WTC11 (cell line): ENCODE measurements at regions not wholly inside any gene's neighbourhood (a gene's known extent, or its start where the extent isn't known, plus 50 kb on each side); places are given as distances from the start of the nearest gene placed in this dataset.

ENCODE experiments used
- CTCF ChIP-seq: fragments of 200-600 bp; IDR thresholded peaks from 2 replicates; pipeline ENCODE4 v1.8.0; 2022; ENCODE audit warnings: antibody characterized with exemption
- IRF1 ChIP-seq: sonication (generic); formaldehyde crosslinking; IDR thresholded peaks from 2 replicates; pipeline ENCODE4 v1.8.0; 2023; ENCODE audit warnings: missing genetic modification reagents
- JUN ChIP-seq: sonication (generic); formaldehyde crosslinking; IDR thresholded peaks from 2 replicates; pipeline ENCODE4 v1.8.0; 2023; ENCODE audit warnings: mild to moderate bottlenecking, missing genetic modification reagents
- SMAD3 ChIP-seq: sonication (generic); formaldehyde crosslinking; IDR thresholded peaks from 2 replicates; pipeline ENCODE4 v1.8.0; 2022; ENCODE audit warnings: missing genetic modification reagents, mild to moderate bottlenecking, borderline replicate concordance
- TEAD1 ChIP-seq: sonication (generic); formaldehyde crosslinking; IDR thresholded peaks from 2 replicates; pipeline ENCODE4 v1.8.0; 2022; ENCODE audit warnings: mild to moderate bottlenecking, missing genetic modification reagents
- ZNF232 ChIP-seq: sonication (generic); formaldehyde crosslinking; IDR thresholded peaks from 2 replicates; pipeline ENCODE4 v1.8.0; 2022; ENCODE audit warnings: mild to moderate bottlenecking, missing genetic modification reagents
- TF ChIP-seq, protein P1 (sequence below): sonication (generic); formaldehyde crosslinking; IDR thresholded peaks from 2 replicates; pipeline ENCODE4 v1.8.1; 2023; ENCODE audit warnings: mild to moderate bottlenecking, missing genetic modification reagents, moderate library complexity

- TF ChIP-seq, protein P1, sequence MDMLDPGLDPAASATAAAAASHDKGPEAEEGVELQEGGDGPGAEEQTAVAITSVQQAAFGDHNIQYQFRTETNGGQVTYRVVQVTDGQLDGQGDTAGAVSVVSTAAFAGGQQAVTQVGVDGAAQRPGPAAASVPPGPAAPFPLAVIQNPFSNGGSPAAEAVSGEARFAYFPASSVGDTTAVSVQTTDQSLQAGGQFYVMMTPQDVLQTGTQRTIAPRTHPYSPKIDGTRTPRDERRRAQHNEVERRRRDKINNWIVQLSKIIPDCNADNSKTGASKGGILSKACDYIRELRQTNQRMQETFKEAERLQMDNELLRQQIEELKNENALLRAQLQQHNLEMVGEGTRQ (CRISPR knock-in tag): no peak
- TF ChIP-seq CTCF: no peak
- no peak for TF ChIP-seq IRF1 (CRISPR knock-in tag)
- TF ChIP-seq SMAD3 (CRISPR knock-in tag): no peak
- TF ChIP-seq TEAD1 (CRISPR knock-in tag): no peak
- no peak for TF ChIP-seq JUN (CRISPR knock-in tag)
- no peak for TF ChIP-seq ZNF232
Observed at GRCh38 chr2:7243276-7243675, 326.1 kb downstream of the RNF144A start.
